LHCN-M2 (cell line): ENCODE measurements at regions not wholly inside any gene's neighbourhood (a gene's known extent, or its start where the extent isn't known, plus 50 kb on each side); places are given as distances from the start of the nearest gene placed in this dataset.
"Not testable (repeated sequence)": the region's sequence is repeated elsewhere in the genome, so short reads cannot be mapped to it uniquely, and the experiment has no call there.

Experiments used
- DNase-seq: peaks from one replicate; pipeline ENCODE4 v3.0.0-alpha.2; 2012; ENCODE audit warnings: low read depth

- no peak for DNase-seq
Observed at GRCh38 chr6:48624631-48625030, 513.6 kb upstream of the PTCHD4 start.

GRCh38 chr6:48619771-48620170 lies 508.8 kb upstream of the PTCHD4 start:
- DNase-seq = no peak

GRCh38 chr6:48615041-48615440 lies 504.0 kb upstream of the PTCHD4 start:
- peak; percentile 14 for DNase-seq

- no peak for DNase-seq
Observed at GRCh38 chr6:48614326-48614725, 503.3 kb upstream of the PTCHD4 start.

- DNase-seq = no peak
Observed at GRCh38 chr6:48613231-48613949, 502.4 kb upstream of the PTCHD4 start.

- no peak for DNase-seq
Observed at GRCh38 chr6:48611332-48611731, 500.3 kb upstream of the PTCHD4 start.

GRCh38 chr6:48610846-48611245 lies 499.8 kb upstream of the PTCHD4 start:
- no peak for DNase-seq

GRCh38 chr6:48606618-48607017 lies 495.6 kb upstream of the PTCHD4 start:
- no peak for DNase-seq

GRCh38 chr6:48597951-48598350 lies 487.0 kb upstream of the PTCHD4 start:
- DNase-seq = peak; percentile 6

- no peak for DNase-seq
Observed at GRCh38 chr6:48596830-48597229, 485.8 kb upstream of the PTCHD4 start.

- not testable (repeated sequence) for DNase-seq
Observed at GRCh38 chr6:48591158-48591557, 480.2 kb upstream of the PTCHD4 start.

- DNase-seq = no peak
Observed at GRCh38 chr6:48584846-48585245, 473.8 kb upstream of the PTCHD4 start.

- DNase-seq = no peak
Observed at GRCh38 chr6:48570656-48571055, 459.7 kb upstream of the PTCHD4 start.

- DNase-seq = no peak
Observed at GRCh38 chr6:48568856-48569255, 457.9 kb upstream of the PTCHD4 start.

GRCh38 chr6:48567016-48567415 lies 456.0 kb upstream of the PTCHD4 start:
- DNase-seq = peak; percentile 25

GRCh38 chr6:48564036-48564820 lies 453.2 kb upstream of the PTCHD4 start:
- DNase-seq = no peak

- no peak for DNase-seq
Observed at GRCh38 chr6:48563433-48563832, 452.4 kb upstream of the PTCHD4 start.

- DNase-seq = peak; percentile 32
Observed at GRCh38 chr6:48560408-48560807, 449.4 kb upstream of the PTCHD4 start.

- DNase-seq = no peak
Observed at GRCh38 chr6:48553467-48554189, 442.6 kb upstream of the PTCHD4 start.

- DNase-seq = no peak
Observed at GRCh38 chr6:48552905-48553304, 441.9 kb upstream of the PTCHD4 start.

- DNase-seq = no peak
Observed at GRCh38 chr6:48550603-48551002, 439.6 kb upstream of the PTCHD4 start.

- peak; percentile 1 for DNase-seq
Observed at GRCh38 chr6:48542191-48542590, 431.2 kb upstream of the PTCHD4 start.
